Endothelial cell of umbilical vein (primary cell): ENCODE measurements at regions not wholly inside any gene's neighbourhood (a gene's known extent, or its start where the extent isn't known, plus 50 kb on each side); places are given as distances from the start of the nearest gene placed in this dataset.

Experiments
- BruUV-seq: library from RNA; stranded (reverse); fragments of 400-500 nt; replicated peaks from 2 replicates; lab custom pipeline; 2021; lab: Mats Ljungman, UMichigan
- CTCF ChIA-PET: fragments of 300-600, 350-600 bp; sonication (Branson Sonifier 250); formaldehyde crosslinking; loops from one replicate; lab custom pipeline; 2021; ENCODE audit warnings: antibody characterized with exemption, inconsistent platforms; lab: Charles Lee
- POLR2A ChIA-PET: fragments of 300-600, 350-600 bp; sonication (Branson Sonifier 250); formaldehyde crosslinking; loops from one replicate; lab custom pipeline; 2021; ENCODE audit warnings: antibody characterized with exemption, inconsistent platforms; lab: Charles Lee
- DNase-seq: peaks from one replicate; pipeline ENCODE4 v3.0.0-alpha.2; 2011; ENCODE audit warnings: low read depth, low spot score
- FAIRE-seq: peaks from 2 replicates; lab custom pipeline; 2011; peaks lifted over from hg19 to GRCh38; lab: Jason Lieb, UNC
- H2AFZ ChIP-seq: 2 replicates; pipeline ENCODE4 v1.6.0; 2012; ENCODE audit warnings: low read depth, low read length, control low read depth, inconsistent platforms
- H3K27ac ChIP-seq: 2 replicates; pipeline ENCODE4 v1.5.1; 2011; ENCODE audit warnings: low read depth, mild to moderate bottlenecking, control low read depth, low read length, moderate library complexity; ENCODE audit not compliant: insufficient read depth
- H3K27me3 ChIP-seq, 2 experiments: 2 replicates each; pipeline versions ENCODE4 v1.6.0 to v1.6.1; 2011; ENCODE audit warnings: low read length in 2 of 2, mixed read lengths in 1 of 2; ENCODE audit not compliant: control insufficient read depth in 2 of 2, insufficient read depth in 2 of 2
- H3K36me3 ChIP-seq, 2 experiments: 2 replicates in 1 of 2; 3 replicates in 1 of 2; pipeline ENCODE4 v1.5.1; 2011; ENCODE audit warnings: low read length in 2 of 2, mild to moderate bottlenecking in 1 of 2, moderate library complexity in 1 of 2; ENCODE audit not compliant: control insufficient read depth in 2 of 2, insufficient read depth in 2 of 2; ENCODE audit errors: extremely low read depth in 1 of 2
- H3K4me1 ChIP-seq: 3 replicates; pipeline ENCODE4 v1.5.1; 2011; ENCODE audit warnings: mild to moderate bottlenecking, low read length; ENCODE audit not compliant: control insufficient read depth, insufficient read depth; ENCODE audit errors: extremely low read depth
- H3K4me2 ChIP-seq: 2 replicates; pipeline ENCODE4 v1.6.1; 2011; ENCODE audit warnings: low read length, control low read depth, mixed read lengths; ENCODE audit not compliant: insufficient read depth
- H3K4me3 ChIP-seq, 3 experiments: fragments of 200-600 bp in 1 of 3; sonication (generic), shearing (Covaris generic) in 1 of 3; replicated peaks in 1 of 3; 2 replicates each; pipeline ENCODE4 v1.5.1; 2011 to 2016; ENCODE audit warnings: control low read depth in 3 of 3, low read length in 3 of 3, mild to moderate bottlenecking in 2 of 3, inconsistent platforms in 1 of 3, low read depth in 1 of 3, moderate library complexity in 1 of 3; ENCODE audit not compliant: insufficient read depth in 1 of 3
- H3K79me2 ChIP-seq: 2 replicates; pipeline ENCODE4 v1.6.0; 2012; ENCODE audit warnings: low read length, inconsistent platforms; ENCODE audit not compliant: control insufficient read depth, insufficient read depth
- H3K9ac ChIP-seq: replicated peaks from 2 replicates; pipeline ENCODE3; 2011; ENCODE audit warnings: low read length, control low read depth; ENCODE audit not compliant: insufficient read depth; ENCODE audit errors: extremely low read depth
- H3K9me1 ChIP-seq: replicated peaks from 3 replicates; pipeline ENCODE4 v1.6.0; 2011; ENCODE audit warnings: mild to moderate bottlenecking, low read length; ENCODE audit not compliant: control insufficient read depth, insufficient read depth; ENCODE audit errors: extremely low read depth
- H3K9me3 ChIP-seq: replicated peaks from 2 replicates; pipeline ENCODE4 v1.5.1; 2012; ENCODE audit warnings: low read length, inconsistent platforms; ENCODE audit not compliant: control insufficient read depth, insufficient read depth
- H4K20me1 ChIP-seq: replicated peaks from 2 replicates; pipeline ENCODE3; 2011; ENCODE audit warnings: mild to moderate bottlenecking, low read length; ENCODE audit not compliant: control insufficient read depth, insufficient read depth; ENCODE audit errors: extremely low read depth
- CTCF ChIP-seq, 2 donors: IDR thresholded peaks; 1 replicate in 1 of 2; 2 replicates in 1 of 2; pipeline ENCODE4 v1.5.1; 2011; ENCODE audit warnings: low read length in 2 of 2, mild to moderate bottlenecking in 2 of 2, moderate library complexity in 2 of 2, control low read depth in 1 of 2, inconsistent platforms in 1 of 2, low read depth in 1 of 2; ENCODE audit not compliant: insufficient read depth in 1 of 2; ENCODE audit errors: extremely low read depth in 1 of 2
- EZH2 ChIP-seq: IDR thresholded peaks from 2 replicates; pipeline ENCODE4 v1.6.1; 2012; ENCODE audit warnings: borderline replicate concordance, low read depth, mild to moderate bottlenecking, moderate library complexity, low read length, inconsistent platforms; ENCODE audit not compliant: severe bottlenecking
- FOS ChIP-seq: IDR thresholded peaks from 2 replicates; pipeline ENCODE4 v1.6.1; 2011; ENCODE audit warnings: mild to moderate bottlenecking, low read length, moderate library complexity, borderline replicate concordance; ENCODE audit not compliant: insufficient read depth
- GATA2 ChIP-seq: IDR thresholded peaks from 2 replicates; pipeline ENCODE4 v1.7.0; 2011; ENCODE audit warnings: low read depth, mild to moderate bottlenecking, moderate library complexity, mixed read lengths, low read length; ENCODE audit not compliant: insufficient read length, insufficient read depth
- JUN ChIP-seq: IDR thresholded peaks from 2 replicates; pipeline ENCODE4 v1.6.1; 2011; ENCODE audit warnings: borderline replicate concordance, low read depth; ENCODE audit not compliant: insufficient read length, insufficient read depth
- MYC ChIP-seq: IDR thresholded peaks from one replicate; pipeline ENCODE4 v1.6.1; 2011; ENCODE audit warnings: mild to moderate bottlenecking, low read depth, low read length
- POLR2A ChIP-seq: IDR thresholded peaks from 2 replicates; pipeline ENCODE4 v1.6.1; 2012; ENCODE audit warnings: low read depth, mild to moderate bottlenecking, control low read depth, low read length
- POLR2AphosphoS5 ChIP-seq: IDR thresholded peaks from 2 replicates; pipeline ENCODE4 v1.6.1; 2012; ENCODE audit warnings: low read depth, mild to moderate bottlenecking, control low read depth, low read length, moderate library complexity; ENCODE audit not compliant: insufficient read depth
- dilution Hi-C: fragments of 300-500 bp; cut with MboI; formaldehyde crosslinking; loops from one replicate; pipeline ENCODE4 v1.15.0; 2019; ENCODE audit warnings: low sequenced_read_pairs; ENCODE audit not compliant: extremely low pct_ligation_motif_present
- intact Hi-C: fragments of 100-400 bp; cut with micrococcal nuclease; formaldehyde crosslinking; loops from one replicate; pipeline ENCODE4 v1.10.0; 2022
- TF ChIP-seq, protein P1 (sequence below): IDR thresholded peaks from 2 replicates; pipeline ENCODE4 v1.6.1; 2011; ENCODE audit not compliant: insufficient read depth, insufficient read length

- Histone ChIP-seq H3K9ac (no peak overlapping the region), H3K9me1 (no peaks in the 10 kb centered on the region), H3K4me1 (no peaks in the 10 kb centered on the region), H3K36me3 (no peaks in the 10 kb centered on the region), H3K27ac (no peak overlapping the region), H2AFZ (no peak overlapping the region), H3K4me2 (no peak overlapping the region), H4K20me1 (no peaks in the 10 kb centered on the region), H3K27me3 (peaks cover 0 to 2% of the 10 kb centered on the region in 2 experiments), H3K4me3 (no peak overlapping the region), H3K9me3 (no peaks in the 10 kb centered on the region), H3K79me2 (no peaks in the 10 kb centered on the region)
- ChIA-PET CTCF (no interaction called here), POLR2A (no interaction called here)
- dilution Hi-C loops, result no loop called here
- BruUV-seq, result no TSS peak
- TF ChIP-seq FOS, result no peak
- no peak for TF ChIP-seq JUN
- TF ChIP-seq POLR2A, result no peak
- TF ChIP-seq CTCF (IDR thresholded peaks at IDR 0.05; ENCODE audit: extremely low read depth in 1 of 2, insufficient read depth in 1 of 2, low read depth in 1 of 2, low read length in 2 of 2), result no peak
- TF ChIP-seq GATA2, result no peak
- TF ChIP-seq, protein P1, sequence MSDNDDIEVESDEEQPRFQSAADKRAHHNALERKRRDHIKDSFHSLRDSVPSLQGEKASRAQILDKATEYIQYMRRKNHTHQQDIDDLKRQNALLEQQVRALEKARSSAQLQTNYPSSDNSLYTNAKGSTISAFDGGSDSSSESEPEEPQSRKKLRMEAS, result no peak
- no peak for TF ChIP-seq POLR2AphosphoS5
- TF ChIP-seq MYC, result no peak
- TF ChIP-seq EZH2, result no peak
- no peak for FAIRE-seq
- no peak for DNase-seq
- intact Hi-C loops, result no loop called here
Measured at GRCh38 chr1:68703921-68704354, 207.1 kb upstream of the DEPDC1 start.
